DOHH2 (cell line): ENCODE measurements at regions not wholly inside any gene's neighbourhood (a gene's known extent, or its start where the extent isn't known, plus 50 kb on each side); places are given as distances from the start of the nearest gene placed in this dataset.

Experiments used
- H3F3A ChIP-seq: fragments of 200-600 bp; sonication (generic), shearing (Covaris generic); 2 replicates; pipeline ENCODE4 v1.6.0; 2016; ENCODE audit warnings: antibody characterized with exemption, mild to moderate bottlenecking; ENCODE audit not compliant: control insufficient read depth, insufficient read depth
- H3K27ac ChIP-seq: fragments of 200-600 bp; sonication (generic); 2 replicates; pipeline ENCODE4 v1.5.1; 2014; ENCODE audit warnings: low read depth, mild to moderate bottlenecking, low read length, moderate library complexity
- H3K27me3 ChIP-seq: fragments of 200-600 bp; sonication (generic); 2 replicates; pipeline ENCODE4 v1.6.1; 2014; ENCODE audit warnings: mild to moderate bottlenecking, low read length, mixed read lengths; ENCODE audit not compliant: control insufficient read depth
- H3K36me3 ChIP-seq: fragments of 200-600 bp; sonication (generic); 2 replicates; pipeline ENCODE4 v1.6.1; 2014; ENCODE audit warnings: mild to moderate bottlenecking, low read length, moderate library complexity, mixed read lengths; ENCODE audit not compliant: control insufficient read depth
- H3K4me1 ChIP-seq: fragments of 200-600 bp; sonication (generic); 2 replicates; pipeline ENCODE4 v1.6.1; 2014; ENCODE audit warnings: mild to moderate bottlenecking, low read length, mixed read lengths; ENCODE audit not compliant: control insufficient read depth
- H3K4me2 ChIP-seq: fragments of 200-600 bp; sonication (generic); 2 replicates; pipeline ENCODE4 v1.6.0; 2014; ENCODE audit warnings: mild to moderate bottlenecking, low read length, moderate library complexity
- H3K4me3 ChIP-seq: fragments of 200-600 bp; sonication (generic); 2 replicates; pipeline ENCODE4 v1.5.1; 2014; ENCODE audit warnings: mild to moderate bottlenecking, low read length, mixed read lengths
- H3K79me2 ChIP-seq: fragments of 200-600 bp; sonication (generic); 2 replicates; pipeline ENCODE4 v1.6.1; 2014; ENCODE audit warnings: mild to moderate bottlenecking, low read length, mixed read lengths; ENCODE audit not compliant: control insufficient read depth
- H3K9me2 ChIP-seq: fragments of 200-600 bp; sonication (generic); replicated peaks from 2 replicates; pipeline ENCODE4 v1.6.1; 2014; ENCODE audit warnings: mild to moderate bottlenecking, low read length, mixed read lengths; ENCODE audit not compliant: control insufficient read depth
- H3K9me3 ChIP-seq: fragments of 200-600 bp; sonication (generic); 2 replicates; pipeline ENCODE4 v1.6.1; 2014; ENCODE audit warnings: antibody characterized with exemption, low read length, mixed read lengths; ENCODE audit not compliant: control insufficient read depth, insufficient read depth
- H4K20me1 ChIP-seq: fragments of 200-600 bp; sonication (generic); 2 replicates; pipeline ENCODE4 v1.6.0; 2014; ENCODE audit warnings: low read depth, mild to moderate bottlenecking, antibody characterized with exemption, low read length, moderate library complexity; ENCODE audit not compliant: control insufficient read depth, insufficient read depth
- CTCF ChIP-seq: fragments of 200-600 bp; sonication (generic); IDR thresholded peaks from one replicate; pipeline ENCODE4 v1.5.1; 2014; ENCODE audit warnings: antibody characterized with exemption, mild to moderate bottlenecking, low read depth, low read length; ENCODE audit not compliant: poor library complexity, severe bottlenecking
- EZH2phosphoT487 ChIP-seq: fragments of 200-600 bp; sonication (generic); IDR thresholded peaks from 2 replicates; pipeline ENCODE4 v1.6.1; 2017; ENCODE audit warnings: borderline replicate concordance, mild to moderate bottlenecking, antibody characterized with exemption, low read length, moderate library complexity, mixed read lengths

GRCh38 chr20:55365745-55366144 lies 639.6 kb downstream of the CBLN4 start:
- no peaks in the 10 kb centered on the region for H3K9me3 ChIP-seq
- H3F3A ChIP-seq = no peaks in the 10 kb centered on the region
- no peak for TF ChIP-seq EZH2phosphoT487
- no peak for TF ChIP-seq CTCF

DNA sequence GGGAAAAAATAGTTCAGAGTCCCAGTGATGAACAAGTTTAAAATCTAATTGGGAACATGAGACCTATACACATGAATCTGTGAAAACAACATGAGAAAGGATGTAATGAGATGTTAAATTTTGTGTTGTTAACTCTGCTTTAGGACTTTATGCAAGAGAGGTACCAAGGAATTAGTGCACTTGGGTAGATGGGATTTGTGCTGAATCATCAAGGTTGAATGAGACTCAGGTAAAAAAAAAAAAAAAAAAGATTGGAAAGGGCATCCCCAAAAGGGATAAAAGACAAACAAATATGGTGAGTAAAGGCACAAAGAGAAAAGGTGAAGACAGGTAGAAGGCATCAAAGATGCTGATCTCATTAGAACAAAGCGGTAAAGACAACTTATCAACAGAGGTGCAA lies 644.4 kb downstream of the CBLN4 start:
- Histone ChIP-seq H3K27me3 (no peaks in the 10 kb centered on the region), H3K36me3 (no peaks in the 10 kb centered on the region), H3K9me2 (no peaks in the 10 kb centered on the region), H3K79me2 (no peaks in the 10 kb centered on the region), H3F3A (no peaks in the 10 kb centered on the region), H3K4me3 (no peak overlapping the region), H3K9me3 (no peaks in the 10 kb centered on the region), H3K27ac (no peak overlapping the region), H4K20me1 (no peaks in the 10 kb centered on the region), H3K4me2 (no peak overlapping the region), H3K4me1 (no peaks in the 10 kb centered on the region)
- no peak for TF ChIP-seq CTCF
- no peak for TF ChIP-seq EZH2phosphoT487

More at GRCh38 chr20:55365745-55366144, 639.6 kb downstream of the CBLN4 start:
- no peaks in the 10 kb centered on the region for H3K4me1 ChIP-seq
- H3K9me2 ChIP-seq = no peaks in the 10 kb centered on the region
- H3K27me3 ChIP-seq = no peaks in the 10 kb centered on the region
- no peaks in the 10 kb centered on the region for H3K36me3 ChIP-seq
- H3K79me2 ChIP-seq = no peaks in the 10 kb centered on the region
- no peaks in the 10 kb centered on the region for H4K20me1 ChIP-seq
- no peak overlapping the region for H3K4me2 ChIP-seq
- no peak overlapping the region for H3K4me3 ChIP-seq
- H3K27ac ChIP-seq = no peak overlapping the region

GRCh38 chr20:55354720-55355119 lies 650.6 kb downstream of the CBLN4 start:
- no peaks in the 10 kb centered on the region for H3F3A ChIP-seq
- no peak overlapping the region for H3K4me2 ChIP-seq
- no peaks in the 10 kb centered on the region for H3K79me2 ChIP-seq
- no peaks in the 10 kb centered on the region for H3K9me2 ChIP-seq
- no peak overlapping the region for H3K4me3 ChIP-seq
- H3K27ac ChIP-seq = no peak overlapping the region
- H3K4me1 ChIP-seq = no peaks in the 10 kb centered on the region
- no peaks in the 10 kb centered on the region for H3K36me3 ChIP-seq
- H3K27me3 ChIP-seq = no peaks in the 10 kb centered on the region
- TF ChIP-seq EZH2phosphoT487 (no peak), CTCF (no peak)
- H4K20me1 ChIP-seq = no peaks in the 10 kb centered on the region
- no peaks in the 10 kb centered on the region for H3K9me3 ChIP-seq

DNA sequence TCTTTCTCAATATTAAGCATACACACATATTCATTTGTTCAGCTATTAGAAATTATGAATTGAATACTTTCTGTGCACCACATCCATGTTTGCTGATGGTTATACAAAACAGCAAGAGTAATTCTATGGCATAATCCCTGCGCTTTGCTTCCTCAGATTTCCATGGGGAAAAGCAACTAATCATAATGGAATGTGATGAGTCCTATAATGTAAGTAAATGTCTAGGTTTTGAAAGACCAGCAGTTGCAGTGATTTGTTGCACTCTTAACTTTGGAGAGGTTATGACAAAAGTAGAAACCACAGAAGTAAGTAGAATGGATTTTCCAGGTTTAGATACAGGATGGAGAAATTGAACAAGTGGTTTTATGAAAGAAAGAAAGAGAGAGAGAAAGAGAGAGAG lies 652.1 kb downstream of the CBLN4 start:
- Histone ChIP-seq H3K27me3 (no peaks in the 10 kb centered on the region), H3F3A (no peaks in the 10 kb centered on the region), H3K36me3 (no peaks in the 10 kb centered on the region), H3K4me2 (no peak overlapping the region), H3K9me2 (no peaks in the 10 kb centered on the region), H3K27ac (no peak overlapping the region), H3K4me3 (no peak overlapping the region), H3K9me3 (no peaks in the 10 kb centered on the region), H3K4me1 (no peaks in the 10 kb centered on the region), H3K79me2 (no peaks in the 10 kb centered on the region), H4K20me1 (no peaks in the 10 kb centered on the region)
- no peak for TF ChIP-seq CTCF
- no peak for TF ChIP-seq EZH2phosphoT487
